ENCODE measurements at regions not wholly inside any gene's neighbourhood (a gene's known extent, or its start where the extent isn't known, plus 50 kb on each side); places are given as distances from the start of the nearest gene placed in this dataset.

- intact Hi-C loops (cut with micrococcal nuclease): no loop called here
- ATAC-seq (ENCODE audit: low read depth) (no peak), DNase-seq (no peak)
- H3K79me1 ChIP-seq (ENCODE audit: low read depth in 1 of 2, low read length in 2 of 2): no peaks in the 10 kb centered on the region
- no peaks in the 10 kb centered on the region for H3K36me3 ChIP-seq (ENCODE audit: control insufficient read depth, insufficient read depth, low read length)
- in situ Hi-C loops (cut with MboI; ENCODE audit: low sequenced_read_pairs): no loop called here
- WGBS, 2 experiments (ENCODE audit: extremely low coverage in 2 of 2, insufficient read length in 1 of 2): 81% methylated on average over 2 of the region's 5 CpGs; no CpG with 5 or more reads in 1 of the 2 experiments
- no peaks in the 10 kb centered on the region for H3K9me1 ChIP-seq (ENCODE audit: insufficient read depth, low read length)
- ChIA-PET POLR2A (ENCODE audit: unreplicated experiment) (no interaction called here), CTCF (no interaction called here)
- no peaks in the 10 kb centered on the region for H4K20me1 ChIP-seq (ENCODE audit: insufficient read depth, low read length)
- no peak overlapping the region for H2BK20ac ChIP-seq (ENCODE audit: low read depth, low read length)
- H2BK5ac ChIP-seq (ENCODE audit: low read depth, low read length, poor library complexity, severe bottlenecking): no peak overlapping the region
- H3K9ac ChIP-seq (ENCODE audit: low read depth, low read length): no peak overlapping the region
- H3K9me3 ChIP-seq (ENCODE audit: control insufficient read depth, insufficient read depth, low read length): no peaks in the 10 kb centered on the region
- no peak overlapping the region for H3K4me3 ChIP-seq (ENCODE audit: insufficient read depth, low read depth, low read length)
- H3K27me3 ChIP-seq (ENCODE audit: control insufficient read depth, insufficient read depth, low read length): peaks cover 2% of the 10 kb centered on the region
- H3K4me2 ChIP-seq (ENCODE audit: low read depth, low read length): no peak overlapping the region
- H2AK9ac ChIP-seq (replicated peaks; ENCODE audit: low read depth, low read length, poor library complexity): no peak overlapping the region
- no peak overlapping the region for H2AFZ ChIP-seq (replicated peaks; ENCODE audit: low read length, poor library complexity)
- no peak overlapping the region for H3K14ac ChIP-seq (replicated peaks; ENCODE audit: low read depth, low read length)
- H4K5ac ChIP-seq (ENCODE audit: low read depth, low read length): no peak overlapping the region
- no peak overlapping the region for H3K23ac ChIP-seq (ENCODE audit: low read depth, low read length)
- no peak overlapping the region for H3K18ac ChIP-seq (ENCODE audit: low read depth, low read length)
- no peak overlapping the region for H2BK15ac ChIP-seq (ENCODE audit: low read depth, low read length)
- H4K91ac ChIP-seq (ENCODE audit: insufficient read depth, low read depth, low read length): no peak overlapping the region
- no peak overlapping the region for H3K27ac ChIP-seq (ENCODE audit: insufficient read depth, low read length)
- no peak for TF ChIP-seq MXI1 (IDR thresholded peaks at IDR 0.05; ENCODE audit: borderline replicate concordance, low read depth, low read length)
- TF ChIP-seq RFX5 (IDR thresholded peaks at IDR 0.05; ENCODE audit: low read depth, low read length): no peak
- no peak for TF ChIP-seq MAZ (IDR thresholded peaks at IDR 0.05; ENCODE audit: borderline replicate concordance, low read depth, low read length)
- no peak for TF ChIP-seq USF2 (IDR thresholded peaks at IDR 0.05; ENCODE audit: low read depth, low read length)
- no peak for TF ChIP-seq CHD1 (IDR thresholded peaks at IDR 0.05; ENCODE audit: low read depth, low read length)
- no peak for TF ChIP-seq MAFK (IDR thresholded peaks at IDR 0.05; ENCODE audit: low read depth, low read length)
- no peak for TF ChIP-seq FOS (IDR thresholded peaks at IDR 0.05; ENCODE audit: low read depth, low read length)
- TF ChIP-seq ELK1 (IDR thresholded peaks at IDR 0.05; ENCODE audit: borderline replicate concordance, low read depth, low read length): no peak
- no peak for TF ChIP-seq RAD21 (IDR thresholded peaks at IDR 0.05; ENCODE audit: low read length)
- no peak for TF ChIP-seq CEBPB (IDR thresholded peaks at IDR 0.05; ENCODE audit: low read depth, low read length)
- no peak overlapping the region for H4K8ac ChIP-seq (ENCODE audit: low read depth in 2 of 2, low read length in 2 of 2)
- no peak overlapping the region for H2AK5ac ChIP-seq (ENCODE audit: low read depth, low read length)
- no TSS peak for BruUV-seq (replicated peaks)
- H2BK120ac ChIP-seq (ENCODE audit: low read depth, low read length): no peak overlapping the region
- no peaks in the 10 kb centered on the region for H3K4me1 ChIP-seq (ENCODE audit: control insufficient read depth, insufficient read depth, low read length)
- dilution Hi-C loops (cut with HindIII; ENCODE audit: low sequenced_read_pairs, unreplicated experiment): no loop called here
- H3K4ac ChIP-seq (ENCODE audit: low read depth, low read length): no peak overlapping the region
- no peak overlapping the region for H3K56ac ChIP-seq (ENCODE audit: extremely low read depth, insufficient read depth, low read length)
These were observed 120.4 kb upstream of the DUSP21 start for GRCh38 chrX:44723426-44723825.

All from IMR-90 (cell line).